ENCODE measurements at regions not wholly inside any gene's neighbourhood (a gene's known extent, or its start where the extent isn't known, plus 50 kb on each side); places are given as distances from the start of the nearest gene placed in this dataset.

- no peak for DNase-seq
Measured at GRCh38 chr2:156647377-156648010, 211.3 kb downstream of the GPD2 start.

GRCh38 chr2:156648522-156648921, 212.3 kb downstream of the GPD2 start:
- DNase-seq: no peak

- DNase-seq: peak; percentile 61
Measured at GRCh38 chr2:156649596-156649995, 213.4 kb downstream of the GPD2 start.

- DNase-seq: no peak
Measured at GRCh38 chr2:156652691-156653090, 216.5 kb downstream of the GPD2 start.

- no peak for DNase-seq
Measured at GRCh38 chr2:156653675-156654074, 217.5 kb downstream of the GPD2 start.

GRCh38 chr2:156657809-156658208, 221.6 kb downstream of the GPD2 start:
- DNase-seq: no peak

GRCh38 chr2:156659694-156660093, 223.5 kb downstream of the GPD2 start:
- DNase-seq: no peak

- DNase-seq: no peak
Measured at GRCh38 chr2:156663757-156664409, 227.7 kb downstream of the GPD2 start.

- DNase-seq: no peak
Measured at GRCh38 chr2:156666130-156666785, 230.1 kb downstream of the GPD2 start.

- no peak for DNase-seq
Measured at GRCh38 chr2:156670104-156670503, 233.9 kb downstream of the GPD2 start.

GRCh38 chr2:156671706-156672361, 235.7 kb downstream of the GPD2 start:
- no peak for DNase-seq

GRCh38 chr2:156672556-156673332, 236.6 kb downstream of the GPD2 start:
- no peak for DNase-seq

- DNase-seq: no peak
Measured at GRCh38 chr2:156673333-156673615, 237.1 kb downstream of the GPD2 start.

GRCh38 chr2:156673981-156674380, 237.8 kb downstream of the GPD2 start:
- no peak for DNase-seq

GRCh38 chr2:156675896-156676295, 239.7 kb downstream of the GPD2 start:
- DNase-seq: no peak

GRCh38 chr2:156679820-156680219, 243.6 kb downstream of the GPD2 start:
- no peak for DNase-seq

GRCh38 chr2:156680266-156680665, 244.1 kb downstream of the GPD2 start:
- DNase-seq: no peak

- DNase-seq: no peak
Measured at GRCh38 chr2:156687126-156687525, 250.9 kb downstream of the GPD2 start.

GRCh38 chr2:156687715-156688114, 251.5 kb downstream of the GPD2 start:
- DNase-seq: no peak

- no peak for DNase-seq
Measured at GRCh38 chr2:156689939-156690338, 253.8 kb downstream of the GPD2 start.

GRCh38 chr2:156691014-156691413, 254.8 kb downstream of the GPD2 start:
- DNase-seq: no peak

GRCh38 chr2:156695020-156695419, 258.8 kb downstream of the GPD2 start:
- DNase-seq: no peak

GRCh38 chr2:156695595-156695994, 259.4 kb downstream of the GPD2 start:
- no peak for DNase-seq

Data from left hindlimb (tissue), 1 donor.